CD4-positive, alpha-beta T cell treated with Interleukin-12 subunit alpha and Interleukin-12 subunit beta, for 1 hour (primary cell): ENCODE measurements at regions not wholly inside any gene's neighbourhood (a gene's known extent, or its start where the extent isn't known, plus 50 kb on each side); places are given as distances from the start of the nearest gene placed in this dataset.

ENCODE experiments used
- DNase-seq: peaks from one replicate; pipeline ENCODE4 v3.0.0-alpha.2; 2020

GRCh38 chr1:221109930-221110329 lies 230.7 kb downstream of the HLX start:
- DNase-seq, result no peak

- no peak for DNase-seq
Measured at GRCh38 chr1:221117133-221117532, 237.9 kb downstream of the HLX start.

DNA sequence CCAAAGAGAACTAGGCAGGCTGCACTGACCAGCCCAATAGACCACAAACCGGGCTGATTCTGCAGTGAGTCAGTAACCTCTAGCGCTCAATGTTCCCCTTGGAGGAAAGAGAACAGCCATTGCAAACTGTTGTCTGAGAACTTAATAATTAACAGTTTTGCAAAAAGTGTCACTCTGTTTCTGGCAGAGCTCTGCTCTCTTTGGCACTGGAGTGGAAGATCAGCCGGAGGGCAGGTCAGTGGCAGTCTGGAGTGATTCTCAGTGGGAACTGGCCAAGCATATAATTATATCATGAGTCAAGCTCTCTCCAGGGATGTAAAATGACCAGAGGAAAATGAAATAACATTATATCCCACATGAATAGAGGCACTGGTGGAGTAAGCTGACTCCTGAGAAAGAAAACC lies 238.3 kb downstream of the HLX start:
- DNase-seq, result no peak

DNA sequence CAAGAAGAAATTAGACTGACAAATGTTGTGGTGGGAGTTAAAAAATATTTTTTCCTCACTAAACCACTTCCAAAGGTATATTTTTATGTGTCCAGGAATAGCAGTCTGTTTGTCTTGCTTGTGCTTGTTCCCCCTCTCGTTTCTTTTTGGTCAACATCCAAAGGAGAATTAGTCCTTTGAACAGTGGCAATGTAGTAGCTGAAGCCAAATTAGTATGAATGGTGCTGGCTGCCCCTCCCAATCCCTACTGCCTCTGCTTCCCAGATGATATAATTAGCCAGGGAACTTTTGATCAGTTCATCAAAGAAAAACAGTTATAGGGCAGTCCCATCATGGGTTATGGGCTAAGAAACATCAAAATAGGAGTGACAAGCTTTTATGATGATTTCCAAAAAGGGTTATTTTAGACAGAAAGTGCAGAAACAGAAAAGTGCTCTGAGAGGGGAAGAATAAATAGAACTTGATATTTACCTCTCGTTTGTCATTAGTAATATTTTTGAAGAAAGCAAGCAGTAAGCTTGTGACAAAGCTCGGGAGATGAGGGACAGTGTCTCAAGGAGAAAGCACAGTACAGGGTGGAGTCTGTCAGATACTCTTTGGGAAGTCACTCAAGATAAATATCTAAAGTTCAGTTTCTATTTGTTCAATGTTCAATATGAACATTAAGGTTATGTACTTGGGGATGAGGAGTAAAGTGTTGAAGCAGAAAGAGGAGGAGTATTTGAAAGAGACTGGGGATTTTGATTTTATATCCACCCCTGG lies 239.1 kb downstream of the HLX start:
- DNase-seq, result no peak

- DNase-seq, result no peak
Measured at GRCh38 chr1:221118938-221119320, 239.7 kb downstream of the HLX start.

DNA sequence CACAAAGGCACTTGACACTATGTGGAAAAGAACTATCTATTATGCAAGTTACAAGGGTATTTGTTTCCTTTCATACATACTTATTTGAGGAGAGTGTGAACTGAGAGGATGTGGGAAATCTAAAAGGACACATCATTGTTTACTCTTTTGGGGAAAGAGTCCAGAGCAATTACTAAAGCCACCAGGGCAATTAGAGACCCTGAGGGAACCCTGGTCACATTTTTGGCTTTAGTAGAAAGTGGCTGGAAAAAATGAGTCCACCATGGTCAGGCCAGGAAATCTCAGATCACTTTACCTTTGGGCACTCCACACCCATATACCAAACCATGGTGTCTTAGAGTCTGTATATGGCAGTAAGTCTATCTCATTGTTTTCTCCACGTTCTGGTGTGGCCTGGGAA lies 243.3 kb downstream of the HLX start:
- no peak for DNase-seq

DNA sequence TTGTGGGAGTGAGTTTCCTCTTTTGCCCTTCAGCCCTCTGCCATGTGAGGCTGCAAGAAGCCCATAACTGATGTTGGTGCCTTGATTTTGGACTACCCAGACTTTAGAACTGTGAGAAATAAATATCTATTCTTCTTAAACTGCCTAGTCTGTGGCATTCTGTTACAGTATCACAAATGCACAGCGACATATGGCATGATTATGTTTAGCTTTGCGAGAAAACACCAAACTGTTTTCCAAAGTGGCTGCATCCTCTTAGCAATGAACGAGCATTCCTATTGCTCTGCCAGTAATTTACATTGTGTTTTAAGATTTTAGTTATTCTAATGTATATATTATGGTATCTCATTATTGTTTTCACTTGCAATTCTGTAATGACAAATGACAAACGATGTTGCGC lies 246.7 kb downstream of the HLX start:
- no peak for DNase-seq

DNA sequence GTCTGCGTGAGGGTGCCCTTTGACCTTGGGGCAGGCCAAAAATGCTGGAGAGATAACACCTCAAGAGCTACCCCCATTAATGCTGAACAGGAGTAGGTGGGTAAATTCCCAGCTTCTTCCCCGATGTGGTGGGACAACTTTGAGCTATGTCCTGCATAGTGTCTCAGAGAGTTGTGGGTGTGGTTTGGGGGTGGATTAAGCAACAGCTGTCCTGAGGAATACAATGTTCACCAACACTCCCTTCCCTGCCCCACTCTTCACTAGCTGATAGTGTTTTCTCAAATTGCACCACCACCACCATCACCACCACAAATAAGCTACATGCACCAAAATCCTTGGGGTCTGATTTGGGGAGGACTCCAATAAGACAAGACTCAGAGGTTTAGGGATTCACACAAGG lies 258.4 kb downstream of the HLX start:
- no peak for DNase-seq

DNA sequence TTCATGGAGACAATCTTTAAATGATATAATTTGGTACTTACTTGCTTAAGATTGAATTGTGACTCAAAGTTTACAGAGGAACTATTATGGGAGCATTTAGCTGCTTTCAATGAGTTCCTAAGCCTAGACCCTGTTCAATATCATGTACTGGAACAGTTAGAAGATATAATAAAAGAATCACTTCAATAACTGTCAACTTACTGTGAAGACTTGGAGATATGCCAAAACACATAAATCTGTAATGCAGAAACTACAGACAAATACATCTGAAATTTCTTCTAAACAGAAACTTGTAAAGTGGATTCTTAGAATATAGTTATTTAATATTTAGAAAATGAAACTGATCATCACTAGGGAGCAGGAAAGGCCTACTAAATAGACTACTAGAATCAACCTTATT lies 259.3 kb downstream of the HLX start:
- no peak for DNase-seq

DNA sequence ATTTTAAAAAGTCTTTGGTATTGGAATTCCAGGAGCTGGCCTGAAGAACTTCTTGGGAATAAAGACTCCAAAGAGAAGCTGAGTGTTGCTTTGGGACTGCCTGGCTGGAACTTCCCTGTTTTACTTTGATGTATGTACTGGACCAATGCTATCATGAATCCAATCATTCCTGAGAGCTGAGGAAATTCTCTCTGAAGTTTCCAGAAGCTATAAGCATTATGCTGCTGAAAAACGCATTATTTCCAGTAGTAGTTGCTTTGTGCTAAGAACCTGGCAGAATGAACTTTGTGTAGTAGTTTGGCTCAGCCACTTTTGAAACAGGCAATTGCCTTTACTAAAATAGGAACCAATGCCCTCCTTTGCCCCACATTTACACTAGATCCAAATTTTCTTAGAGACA lies 260.7 kb downstream of the HLX start:
- no peak for DNase-seq

DNA sequence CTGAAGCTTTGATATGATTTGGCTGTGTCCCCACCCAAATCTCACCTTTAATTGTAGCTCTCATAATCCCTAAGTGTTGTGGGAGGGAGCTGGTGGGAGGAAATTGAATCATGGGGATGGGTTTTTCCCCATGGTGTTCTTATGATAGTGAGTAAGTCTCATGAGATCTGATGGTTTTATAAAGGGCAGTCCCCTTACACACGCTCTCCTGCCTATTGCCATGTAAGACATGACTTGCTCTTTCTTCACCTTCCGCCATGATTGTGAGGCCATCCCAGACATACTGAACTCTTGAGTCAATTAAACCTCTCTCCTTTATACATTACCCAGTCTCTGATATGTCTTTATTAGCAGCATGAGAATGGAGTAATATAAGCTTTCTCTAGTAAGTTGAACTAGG lies 261.9 kb downstream of the HLX start:
- no peak for DNase-seq

GRCh38 chr1:221141606-221142285 lies 262.5 kb downstream of the HLX start:
- no peak for DNase-seq

GRCh38 chr1:221148660-221149059 lies 269.4 kb downstream of the HLX start:
- DNase-seq, result no peak

DNA sequence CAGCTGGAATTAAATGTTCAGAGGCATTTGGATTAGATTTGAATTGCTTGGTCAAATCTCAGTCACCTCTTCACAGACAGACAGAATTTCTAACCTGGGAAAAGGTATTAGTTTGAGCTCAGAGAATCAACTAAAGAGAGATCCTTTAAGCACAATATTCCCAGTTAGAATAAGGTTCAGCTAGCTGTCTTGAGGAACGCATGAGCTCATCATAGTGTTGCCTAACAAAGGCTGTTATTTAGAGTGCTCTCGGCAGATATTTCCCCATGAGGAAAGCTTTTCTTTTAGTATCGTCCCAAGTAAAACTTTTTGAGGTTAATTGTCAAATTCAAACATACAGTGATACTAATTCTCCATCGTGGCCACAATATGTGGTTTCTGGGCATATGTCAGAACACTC lies 269.9 kb downstream of the HLX start:
- DNase-seq, result no peak

DNA sequence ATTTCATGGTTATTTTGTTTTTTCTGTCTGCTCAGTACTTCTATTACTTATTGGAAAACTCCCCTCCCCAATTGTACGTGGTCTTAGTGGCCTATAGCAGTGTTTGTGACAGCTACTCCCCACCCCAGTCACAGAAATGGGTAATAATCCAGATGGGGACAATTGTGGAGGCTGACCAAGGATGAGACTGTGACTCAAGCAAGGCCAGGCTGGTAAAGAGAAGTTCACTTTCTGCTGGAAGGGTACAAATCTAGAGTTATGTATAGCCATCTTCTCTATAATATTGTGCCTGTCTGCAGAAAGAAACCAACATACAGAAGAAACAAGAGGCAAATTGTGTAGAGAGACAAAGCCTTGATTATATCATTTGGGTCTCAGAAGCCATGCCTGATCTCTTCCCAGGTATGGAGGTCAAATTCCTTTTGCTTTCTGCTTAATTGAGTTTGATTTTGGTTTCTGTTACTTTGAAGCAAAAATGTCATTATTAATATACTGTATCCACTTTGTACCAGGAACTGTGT lies 270.4 kb downstream of the HLX start:
- no peak for DNase-seq

GRCh38 chr1:221150996-221151395 lies 271.8 kb downstream of the HLX start:
- DNase-seq, result no peak

DNA sequence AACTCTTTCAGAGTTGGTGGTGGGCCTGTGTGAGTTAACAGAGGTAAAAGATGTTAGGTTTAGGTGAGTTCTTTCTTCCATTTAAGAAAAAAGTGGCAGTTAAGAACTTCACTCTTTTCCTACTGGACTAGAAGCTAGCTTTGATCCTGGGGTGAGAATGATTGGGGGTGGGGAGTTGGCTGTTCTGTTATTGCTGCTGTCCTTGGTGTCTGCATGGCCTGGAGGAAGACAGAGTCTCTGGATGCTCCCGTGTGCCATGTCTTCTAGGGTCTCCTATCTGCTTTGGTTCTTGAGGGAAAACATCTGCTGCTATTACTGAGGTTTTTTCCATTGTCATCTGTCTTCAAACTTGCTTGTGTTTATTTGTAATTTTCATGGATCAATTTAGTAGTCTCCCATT lies 275.7 kb downstream of the HLX start:
- no peak for DNase-seq

DNA sequence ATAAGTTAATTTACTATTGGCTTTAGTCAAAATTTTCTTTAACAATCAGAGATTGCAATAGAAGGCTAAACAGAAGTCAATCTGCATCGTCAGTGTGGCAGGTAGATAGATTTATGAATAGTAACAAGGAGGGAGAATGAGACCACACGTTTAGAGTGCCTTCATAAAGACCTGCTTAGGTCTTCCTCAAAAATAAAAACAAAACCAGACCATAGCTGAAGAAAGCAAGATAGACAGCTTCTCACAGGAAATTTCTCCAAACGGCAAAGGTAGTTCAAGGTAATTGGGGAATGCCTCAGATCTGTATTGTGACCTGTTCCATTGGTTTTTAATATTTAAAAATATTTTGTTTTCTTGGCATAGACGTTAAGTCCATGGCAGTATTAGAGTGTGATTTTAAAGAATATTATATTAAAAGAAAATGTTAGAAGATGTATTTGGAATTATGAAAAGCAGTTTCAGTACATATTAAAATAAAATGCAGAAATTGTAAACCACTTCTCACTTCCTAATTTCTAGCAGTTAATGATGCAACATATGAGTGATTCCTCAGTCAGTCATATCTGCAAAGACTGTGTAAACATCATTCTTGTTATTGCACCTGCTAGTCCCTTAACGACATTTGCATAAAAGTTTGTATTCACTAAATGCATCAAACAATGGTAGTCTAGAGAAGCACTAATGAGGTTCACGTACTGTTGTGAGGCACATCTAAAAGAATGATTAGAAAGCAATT lies 278.0 kb downstream of the HLX start:
- DNase-seq, result no peak

GRCh38 chr1:221159608-221160007 lies 280.4 kb downstream of the HLX start:
- DNase-seq, result no peak

DNA sequence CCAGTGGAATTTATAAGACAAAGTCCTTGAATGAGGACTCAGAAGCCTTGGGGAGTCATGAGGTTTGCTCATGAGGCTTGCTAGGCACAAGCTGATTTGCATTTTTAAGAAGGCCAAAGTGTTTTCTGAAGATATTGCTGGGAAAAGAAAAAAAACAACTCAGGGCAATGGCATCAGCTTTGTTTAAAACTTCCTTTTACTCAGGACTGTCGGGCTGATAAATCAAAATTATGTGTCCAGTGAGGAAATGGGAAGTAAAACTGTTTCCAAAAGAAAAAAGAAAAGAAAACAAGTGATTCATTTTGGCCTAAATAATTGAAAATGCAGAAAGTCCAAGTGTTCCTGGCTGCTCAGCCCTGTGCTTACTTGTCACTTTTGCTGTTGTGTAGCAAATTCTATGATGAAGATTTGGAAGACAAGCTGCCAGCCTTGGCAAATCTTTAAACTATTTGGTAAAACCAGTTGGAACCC lies 282.4 kb downstream of the HLX start:
- no peak for DNase-seq

- DNase-seq, result no peak
Measured at GRCh38 chr1:221162352-221162751, 283.1 kb downstream of the HLX start.

DNA sequence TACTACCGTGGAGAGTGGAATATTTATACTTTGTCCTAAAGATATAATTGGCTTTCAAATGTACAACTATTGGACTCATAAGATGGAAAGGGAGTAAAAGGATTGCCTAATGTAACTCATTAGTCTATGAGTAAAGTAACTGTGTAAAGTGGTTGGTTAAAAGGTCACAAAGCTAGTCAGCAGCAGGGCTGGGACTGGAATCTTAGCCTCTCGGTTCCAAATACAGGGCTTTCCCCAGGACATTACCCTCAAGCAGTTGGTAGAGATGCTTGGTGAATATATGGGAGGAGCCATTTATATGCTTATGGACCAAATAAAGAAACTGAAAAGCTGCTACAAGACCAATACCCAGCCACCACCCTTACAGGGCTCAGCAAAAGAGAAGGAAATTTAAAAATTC lies 283.7 kb downstream of the HLX start:
- no peak for DNase-seq

DNA sequence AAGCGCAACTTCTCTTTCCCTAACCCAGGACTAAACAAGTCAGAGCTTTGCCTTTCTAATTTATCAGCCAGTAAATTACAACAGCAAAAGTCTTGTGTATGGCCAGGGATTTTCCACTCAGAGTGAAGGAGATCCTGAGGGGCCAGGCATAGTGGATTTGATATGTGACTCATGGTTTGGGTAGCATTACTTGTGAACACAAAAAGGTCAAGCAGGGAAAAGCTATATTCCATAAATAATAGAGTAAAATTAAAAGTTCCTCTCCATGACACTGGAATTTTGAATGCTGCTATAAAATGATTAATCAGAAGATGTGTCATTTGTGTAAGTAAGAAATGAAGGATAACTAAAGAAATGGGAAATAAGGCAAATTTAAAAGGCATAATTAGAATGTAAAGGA lies 284.8 kb downstream of the HLX start:
- no peak for DNase-seq
